ENCODE measurements at regions not wholly inside any gene's neighbourhood (a gene's known extent, or its start where the extent isn't known, plus 50 kb on each side); places are given as distances from the start of the nearest gene placed in this dataset.

- Histone ChIP-seq H3K27me3 (ENCODE audit: control insufficient read depth, insufficient read depth, low read length) (no peaks in the 10 kb centered on the region), H3K9me3 (ENCODE audit: control insufficient read depth, insufficient read depth, low read length) (no peaks in the 10 kb centered on the region), H3K4me1 (ENCODE audit: control insufficient read depth, insufficient read depth, low read length) (no peaks in the 10 kb centered on the region), H3K27ac (ENCODE audit: low read length) (no peak overlapping the region), H3K4me3 (ENCODE audit: low read length) (no peak overlapping the region), H3K36me3 (ENCODE audit: control insufficient read depth, insufficient read depth, low read length) (no peaks in the 10 kb centered on the region)
- WGBS (ENCODE audit: insufficient coverage, insufficient read length), result no CpG with 5 or more reads among the region's 5 CpGs
- DNase-seq (ENCODE audit: low read depth, low spot score), result no peak
Measured at GRCh38 chr19:28333909-28334308, 879.0 kb downstream of the UQCRFS1 start.

DNA sequence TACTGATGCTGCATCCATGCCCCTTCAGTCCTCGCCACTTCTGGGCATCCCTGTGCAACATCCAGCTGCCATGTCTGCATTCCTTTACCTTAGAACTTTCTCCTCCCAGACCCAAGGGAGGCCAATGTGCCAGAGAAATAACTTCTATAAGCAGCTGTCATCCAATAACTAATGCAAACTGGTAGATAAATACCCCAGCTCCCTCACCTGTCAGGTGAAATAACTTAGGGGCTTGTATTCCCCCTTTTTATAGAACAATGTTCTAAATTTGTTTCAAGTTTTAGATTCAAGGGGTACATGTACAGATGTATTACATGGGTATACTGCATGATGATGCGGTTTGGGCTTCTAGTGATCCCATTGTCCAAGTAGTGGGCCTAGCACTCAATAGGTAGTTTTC is 880.1 kb downstream of the UQCRFS1 start:
- no CpG with 5 or more reads among the region's 2 CpGs for WGBS (ENCODE audit: insufficient coverage, insufficient read length)
- no peak for DNase-seq (ENCODE audit: low read depth, low spot score)
- Histone ChIP-seq H3K4me3 (ENCODE audit: low read length) (no peak overlapping the region), H3K27ac (ENCODE audit: low read length) (no peak overlapping the region), H3K27me3 (ENCODE audit: control insufficient read depth, insufficient read depth, low read length) (no peaks in the 10 kb centered on the region), H3K9me3 (ENCODE audit: control insufficient read depth, insufficient read depth, low read length) (no peaks in the 10 kb centered on the region), H3K4me1 (ENCODE audit: control insufficient read depth, insufficient read depth, low read length) (no peaks in the 10 kb centered on the region), H3K36me3 (ENCODE audit: control insufficient read depth, insufficient read depth, low read length) (no peaks in the 10 kb centered on the region)

GRCh38 chr19:28332351-28332750 is 880.6 kb downstream of the UQCRFS1 start:
- Histone ChIP-seq H3K4me1 (ENCODE audit: control insufficient read depth, insufficient read depth, low read length) (no peaks in the 10 kb centered on the region), H3K9me3 (ENCODE audit: control insufficient read depth, insufficient read depth, low read length) (no peaks in the 10 kb centered on the region)
- DNase-seq (ENCODE audit: low read depth, low spot score), result no peak

DNA sequence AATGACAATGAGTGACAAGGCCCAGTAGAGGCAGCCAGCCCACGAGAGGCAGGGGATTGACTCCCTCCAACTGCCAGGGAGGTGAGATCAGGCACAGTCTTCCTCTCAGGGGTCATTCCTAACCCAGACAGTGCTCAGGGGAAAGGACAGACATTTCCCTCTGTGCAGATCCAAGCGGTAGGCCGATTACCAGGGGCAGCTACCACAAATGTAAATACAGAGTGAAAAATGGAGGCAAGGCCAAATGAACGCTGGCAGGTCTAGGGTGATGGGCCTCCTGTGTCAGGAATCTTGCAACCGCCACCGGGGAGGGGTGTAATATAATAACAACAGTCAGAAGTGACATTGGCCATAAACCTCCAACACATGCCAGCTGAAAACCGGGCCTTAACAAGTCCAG is 881.4 kb downstream of the UQCRFS1 start:
- Histone ChIP-seq H3K36me3 (ENCODE audit: control insufficient read depth, insufficient read depth, low read length) (no peaks in the 10 kb centered on the region), H3K27me3 (ENCODE audit: control insufficient read depth, insufficient read depth, low read length) (no peaks in the 10 kb centered on the region), H3K4me3 (ENCODE audit: low read length) (no peak overlapping the region), H3K9me3 (ENCODE audit: control insufficient read depth, insufficient read depth, low read length) (no peaks in the 10 kb centered on the region), H3K4me1 (ENCODE audit: control insufficient read depth, insufficient read depth, low read length) (no peaks in the 10 kb centered on the region), H3K27ac (ENCODE audit: low read length) (no peak overlapping the region)
- WGBS (ENCODE audit: insufficient coverage, insufficient read length), result no CpG with 5 or more reads among the region's 7 CpGs
- no peak for DNase-seq (ENCODE audit: low read depth, low spot score)

More at GRCh38 chr19:28332351-28332750, 880.6 kb downstream of the UQCRFS1 start:
- no peak overlapping the region for H3K4me3 ChIP-seq (ENCODE audit: low read length)
- H3K27me3 ChIP-seq (ENCODE audit: control insufficient read depth, insufficient read depth, low read length), result no peaks in the 10 kb centered on the region
- no CpG with 5 or more reads among the region's 3 CpGs for WGBS (ENCODE audit: insufficient coverage, insufficient read length)
- H3K36me3 ChIP-seq (ENCODE audit: control insufficient read depth, insufficient read depth, low read length), result no peaks in the 10 kb centered on the region
- H3K27ac ChIP-seq (ENCODE audit: low read length), result no peak overlapping the region

- Histone ChIP-seq H3K4me3 (ENCODE audit: low read length) (no peak overlapping the region), H3K4me1 (ENCODE audit: control insufficient read depth, insufficient read depth, low read length) (no peaks in the 10 kb centered on the region), H3K36me3 (ENCODE audit: control insufficient read depth, insufficient read depth, low read length) (no peaks in the 10 kb centered on the region), H3K9me3 (ENCODE audit: control insufficient read depth, insufficient read depth, low read length) (no peaks in the 10 kb centered on the region), H3K27me3 (ENCODE audit: control insufficient read depth, insufficient read depth, low read length) (no peaks in the 10 kb centered on the region), H3K27ac (ENCODE audit: low read length) (no peak overlapping the region)
- no CpG with 5 or more reads among the region's 1 CpG for WGBS (ENCODE audit: insufficient coverage, insufficient read length)
- DNase-seq (ENCODE audit: low read depth, low spot score), result no peak
Measured at GRCh38 chr19:28330831-28331230, 882.1 kb downstream of the UQCRFS1 start.

DNA sequence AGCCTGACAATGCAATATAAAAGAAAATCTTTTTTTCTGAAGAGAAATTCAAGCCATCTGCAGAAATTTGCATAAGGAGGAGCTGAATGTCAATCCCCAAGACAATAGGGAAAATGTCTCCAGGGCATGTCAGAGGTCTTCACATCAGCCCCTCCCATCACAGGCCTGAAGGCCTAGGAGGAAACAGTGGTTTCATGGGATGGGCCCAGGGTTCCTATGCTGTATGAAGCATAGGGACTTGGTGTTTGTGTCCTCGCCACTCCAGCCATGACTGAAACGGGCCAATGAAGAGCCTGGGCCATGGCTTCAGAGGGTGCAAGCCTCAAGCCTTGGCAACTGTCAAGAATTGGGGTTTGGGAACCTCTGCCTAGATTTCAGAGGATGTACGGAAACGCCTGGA is 883.5 kb downstream of the UQCRFS1 start:
- H3K4me1 ChIP-seq (ENCODE audit: control insufficient read depth, insufficient read depth, low read length), result no peaks in the 10 kb centered on the region
- H3K4me3 ChIP-seq (ENCODE audit: low read length), result no peak overlapping the region
- no peaks in the 10 kb centered on the region for H3K9me3 ChIP-seq (ENCODE audit: control insufficient read depth, insufficient read depth, low read length)
- no peak for DNase-seq (ENCODE audit: low read depth, low spot score)
- no peaks in the 10 kb centered on the region for H3K36me3 ChIP-seq (ENCODE audit: control insufficient read depth, insufficient read depth, low read length)
- H3K27me3 ChIP-seq (ENCODE audit: control insufficient read depth, insufficient read depth, low read length), result no peaks in the 10 kb centered on the region
- WGBS (ENCODE audit: insufficient coverage, insufficient read length), result no CpG with 5 or more reads among the region's 4 CpGs
- H3K27ac ChIP-seq (ENCODE audit: low read length), result no peak overlapping the region

DNA sequence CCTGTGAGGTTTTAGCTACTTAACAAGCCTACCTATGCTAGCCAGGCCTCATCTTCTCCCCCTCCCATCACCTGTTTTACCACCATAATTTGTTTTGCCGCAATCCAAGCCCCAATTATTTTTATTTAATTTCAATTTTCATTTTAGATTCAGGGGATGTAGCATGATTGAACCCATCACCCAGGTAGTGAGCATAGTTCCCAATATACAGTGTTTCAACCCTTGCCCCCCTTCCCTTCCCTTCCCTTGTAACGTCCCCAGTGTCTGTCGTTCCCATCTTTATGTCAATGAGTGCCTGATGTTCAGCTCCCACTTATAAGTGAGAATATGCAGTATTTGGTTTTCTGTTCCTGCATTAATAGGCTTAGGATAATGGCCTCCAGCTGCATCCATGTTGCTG is 885.0 kb downstream of the UQCRFS1 start:
- H3K36me3 ChIP-seq (ENCODE audit: control insufficient read depth, insufficient read depth, low read length), result no peaks in the 10 kb centered on the region
- WGBS (ENCODE audit: insufficient coverage, insufficient read length), result no CpG with 5 or more reads among the region's 3 CpGs
- no peak overlapping the region for H3K27ac ChIP-seq (ENCODE audit: low read length)

DNA sequence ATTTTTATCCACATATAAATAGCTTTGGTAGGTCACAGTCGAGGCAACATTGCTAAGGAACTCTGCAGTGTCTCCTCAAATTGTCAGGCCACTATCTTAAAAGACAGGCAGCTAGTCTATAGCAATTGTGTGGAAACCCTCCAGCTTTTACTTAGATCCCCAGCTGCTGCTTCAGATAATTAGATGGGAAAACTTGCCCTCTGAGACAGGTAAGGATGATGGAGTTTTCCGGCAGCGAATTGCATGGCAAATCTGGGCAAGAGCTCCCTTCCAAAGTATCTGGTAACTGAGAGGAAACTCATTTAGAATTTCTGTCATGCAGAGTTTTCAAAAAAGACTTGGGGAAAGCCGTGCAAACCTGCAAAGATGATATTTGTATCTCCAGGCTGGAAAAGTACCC is 886.2 kb downstream of the UQCRFS1 start:
- H3K4me3 ChIP-seq (ENCODE audit: low read length), result no peak overlapping the region
- DNase-seq (ENCODE audit: low read depth, low spot score), result no peak
- no peaks in the 10 kb centered on the region; the same call in 1 of the 2 replicates for H3K4me1 ChIP-seq (ENCODE audit: control insufficient read depth, insufficient read depth, low read length)
- no peaks in the 10 kb centered on the region for H3K27me3 ChIP-seq (ENCODE audit: control insufficient read depth, insufficient read depth, low read length)
- no peaks in the 10 kb centered on the region for H3K9me3 ChIP-seq (ENCODE audit: control insufficient read depth, insufficient read depth, low read length)
- no peaks in the 10 kb centered on the region for H3K36me3 ChIP-seq (ENCODE audit: control insufficient read depth, insufficient read depth, low read length)
- H3K27ac ChIP-seq (ENCODE audit: low read length), result no peak overlapping the region
- WGBS (ENCODE audit: insufficient coverage, insufficient read length), result no CpG with 5 or more reads among the region's 4 CpGs

More for the DNA sequence above, 885.0 kb downstream of the UQCRFS1 start:
- no peak overlapping the region for H3K4me3 ChIP-seq (ENCODE audit: low read length)
- no peaks in the 10 kb centered on the region; the same call in 1 of the 2 replicates for H3K4me1 ChIP-seq (ENCODE audit: control insufficient read depth, insufficient read depth, low read length)
- H3K27me3 ChIP-seq (ENCODE audit: control insufficient read depth, insufficient read depth, low read length), result no peaks in the 10 kb centered on the region
- no peak for DNase-seq (ENCODE audit: low read depth, low spot score)
- H3K9me3 ChIP-seq (ENCODE audit: control insufficient read depth, insufficient read depth, low read length), result no peaks in the 10 kb centered on the region

GRCh38 chr19:28324275-28325060 is 888.5 kb downstream of the UQCRFS1 start:
- H3K27me3 ChIP-seq (ENCODE audit: control insufficient read depth, insufficient read depth, low read length), result no peaks in the 10 kb centered on the region
- no peaks in the 10 kb centered on the region for H3K9me3 ChIP-seq (ENCODE audit: control insufficient read depth, insufficient read depth, low read length)
- no peak overlapping the region for H3K4me3 ChIP-seq (ENCODE audit: low read length)
- no peak for DNase-seq (ENCODE audit: low read depth, low spot score)
- H3K27ac ChIP-seq (ENCODE audit: low read length), result no peak overlapping the region
- H3K4me1 ChIP-seq (ENCODE audit: control insufficient read depth, insufficient read depth, low read length), result no peaks in the 10 kb centered on the region; the same call in 1 of the 2 replicates
- H3K36me3 ChIP-seq (ENCODE audit: control insufficient read depth, insufficient read depth, low read length), result no peaks in the 10 kb centered on the region
- no CpG with 5 or more reads among the region's 5 CpGs for WGBS (ENCODE audit: insufficient coverage, insufficient read length)

DNA sequence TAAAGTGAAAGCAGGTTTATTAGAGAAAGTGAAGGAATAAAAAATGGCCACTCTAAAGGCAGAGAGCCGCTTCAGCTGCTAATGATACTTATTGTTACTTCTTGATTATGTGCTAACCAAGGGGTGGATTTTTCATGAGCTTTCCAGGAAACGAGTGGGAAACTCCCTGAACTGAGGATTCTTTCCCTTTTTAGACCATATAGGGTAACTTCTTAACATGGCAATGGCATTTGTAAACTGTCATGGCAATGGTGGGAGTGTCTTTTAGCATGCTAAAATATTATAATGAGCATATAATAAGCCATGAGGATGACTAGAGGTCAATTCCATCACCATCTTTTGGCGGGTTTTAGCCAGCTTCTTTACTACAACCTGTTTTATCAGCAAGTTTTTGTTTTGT is 890.0 kb downstream of the UQCRFS1 start:
- no peaks in the 10 kb centered on the region for H3K27me3 ChIP-seq (ENCODE audit: control insufficient read depth, insufficient read depth, low read length)
- H3K4me3 ChIP-seq (ENCODE audit: low read length), result no peak overlapping the region
- no peaks in the 10 kb centered on the region for H3K36me3 ChIP-seq (ENCODE audit: control insufficient read depth, insufficient read depth, low read length)
- H3K27ac ChIP-seq (ENCODE audit: low read length), result no peak overlapping the region
- DNase-seq (ENCODE audit: low read depth, low spot score), result no peak
- H3K9me3 ChIP-seq (ENCODE audit: control insufficient read depth, insufficient read depth, low read length), result no peaks in the 10 kb centered on the region
- no peaks in the 10 kb centered on the region; the same call in 1 of the 2 replicates for H3K4me1 ChIP-seq (ENCODE audit: control insufficient read depth, insufficient read depth, low read length)
- no CpG with 5 or more reads among the region's 3 CpGs for WGBS (ENCODE audit: insufficient coverage, insufficient read length)

GRCh38 chr19:28322491-28322890 is 890.5 kb downstream of the UQCRFS1 start:
- H3K4me3 ChIP-seq (ENCODE audit: low read length), result no peak overlapping the region
- H3K36me3 ChIP-seq (ENCODE audit: control insufficient read depth, insufficient read depth, low read length), result no peaks in the 10 kb centered on the region
- H3K4me1 ChIP-seq (ENCODE audit: control insufficient read depth, insufficient read depth, low read length), result no peaks in the 10 kb centered on the region; the same call in 1 of the 2 replicates
- H3K27ac ChIP-seq (ENCODE audit: low read length), result no peak overlapping the region
- no peak for DNase-seq (ENCODE audit: low read depth, low spot score)
- WGBS (ENCODE audit: insufficient coverage, insufficient read length), result no CpG with 5 or more reads among the region's 4 CpGs
- H3K9me3 ChIP-seq (ENCODE audit: control insufficient read depth, insufficient read depth, low read length), result no peaks in the 10 kb centered on the region
- H3K27me3 ChIP-seq (ENCODE audit: control insufficient read depth, insufficient read depth, low read length), result no peaks in the 10 kb centered on the region

Data from iPS DF 6.9 (cell line).